GM12865 (cell line): ENCODE measurements at regions not wholly inside any gene's neighbourhood (a gene's known extent, or its start where the extent isn't known, plus 50 kb on each side); places are given as distances from the start of the nearest gene placed in this dataset.

Experiments
- DNase-seq: peaks from one replicate; pipeline ENCODE4 v3.0.0; 2010; ENCODE audit warnings: low read depth
- H3K4me3 ChIP-seq: 2 replicates; pipeline ENCODE4 v1.5.1; 2011; ENCODE audit warnings: mild to moderate bottlenecking, low read depth, low read length, control low read depth
- TF ChIP-seq, protein P1 (sequence below): IDR thresholded peaks from 2 replicates; pipeline ENCODE4 v1.5.1; 2011; ENCODE audit warnings: low read length, control low read depth, low read depth, inconsistent platforms; ENCODE audit not compliant: insufficient read depth; ENCODE audit errors: missing control alignments

DNA sequence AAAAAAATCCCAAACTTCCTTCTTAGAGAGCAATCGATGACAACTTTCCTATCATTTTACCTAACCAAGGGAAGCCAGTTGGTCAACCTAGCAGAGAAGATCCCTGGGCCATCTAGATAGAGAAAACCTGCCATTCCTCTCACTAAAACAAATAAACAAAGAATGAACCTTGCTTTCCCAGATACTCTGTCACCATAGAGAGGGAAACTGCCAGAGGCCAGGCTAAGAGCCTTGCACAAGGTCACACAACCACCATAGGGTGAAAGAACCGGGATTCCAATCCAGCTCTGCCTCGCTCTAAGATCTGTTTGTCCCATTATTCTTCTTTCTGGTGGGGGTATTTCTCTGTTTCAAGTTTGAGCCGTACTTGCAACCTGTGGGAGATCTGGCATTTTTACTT, 154.6 kb downstream of the CYRIA start:
- TF ChIP-seq, protein P1, sequence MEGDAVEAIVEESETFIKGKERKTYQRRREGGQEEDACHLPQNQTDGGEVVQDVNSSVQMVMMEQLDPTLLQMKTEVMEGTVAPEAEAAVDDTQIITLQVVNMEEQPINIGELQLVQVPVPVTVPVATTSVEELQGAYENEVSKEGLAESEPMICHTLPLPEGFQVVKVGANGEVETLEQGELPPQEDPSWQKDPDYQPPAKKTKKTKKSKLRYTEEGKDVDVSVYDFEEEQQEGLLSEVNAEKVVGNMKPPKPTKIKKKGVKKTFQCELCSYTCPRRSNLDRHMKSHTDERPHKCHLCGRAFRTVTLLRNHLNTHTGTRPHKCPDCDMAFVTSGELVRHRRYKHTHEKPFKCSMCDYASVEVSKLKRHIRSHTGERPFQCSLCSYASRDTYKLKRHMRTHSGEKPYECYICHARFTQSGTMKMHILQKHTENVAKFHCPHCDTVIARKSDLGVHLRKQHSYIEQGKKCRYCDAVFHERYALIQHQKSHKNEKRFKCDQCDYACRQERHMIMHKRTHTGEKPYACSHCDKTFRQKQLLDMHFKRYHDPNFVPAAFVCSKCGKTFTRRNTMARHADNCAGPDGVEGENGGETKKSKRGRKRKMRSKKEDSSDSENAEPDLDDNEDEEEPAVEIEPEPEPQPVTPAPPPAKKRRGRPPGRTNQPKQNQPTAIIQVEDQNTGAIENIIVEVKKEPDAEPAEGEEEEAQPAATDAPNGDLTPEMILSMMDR: no peak
- DNase-seq: no peak
- H3K4me3 ChIP-seq: no peak overlapping the region

DNA sequence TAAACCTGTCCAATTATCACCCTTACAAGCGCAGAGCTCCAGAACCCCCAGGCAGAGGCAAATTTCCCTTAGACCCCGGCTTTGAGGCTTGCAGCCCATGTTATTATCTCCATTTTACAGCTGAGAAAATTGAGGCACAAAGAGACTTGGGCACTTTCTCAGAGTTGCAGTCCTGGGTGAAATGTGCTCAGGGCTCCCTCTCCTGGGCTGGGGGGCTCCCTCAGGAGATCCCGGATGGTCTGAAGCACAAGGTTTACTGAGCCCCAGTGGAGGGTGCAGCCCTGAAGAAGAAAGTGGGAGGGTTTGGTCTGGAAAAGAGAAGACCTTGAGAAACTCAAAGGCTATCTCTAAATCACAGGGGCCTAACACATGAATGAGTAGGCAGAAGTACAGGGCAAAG, 156.6 kb downstream of the CYRIA start:
- DNase-seq: no peak
- H3K4me3 ChIP-seq: no peak overlapping the region
- TF ChIP-seq, protein P1: no peak

GRCh38 chr2:16508490-16508851, 157.2 kb downstream of the CYRIA start:
- TF ChIP-seq, protein P1: no peak
- no peak overlapping the region for H3K4me3 ChIP-seq
- no peak for DNase-seq

DNA sequence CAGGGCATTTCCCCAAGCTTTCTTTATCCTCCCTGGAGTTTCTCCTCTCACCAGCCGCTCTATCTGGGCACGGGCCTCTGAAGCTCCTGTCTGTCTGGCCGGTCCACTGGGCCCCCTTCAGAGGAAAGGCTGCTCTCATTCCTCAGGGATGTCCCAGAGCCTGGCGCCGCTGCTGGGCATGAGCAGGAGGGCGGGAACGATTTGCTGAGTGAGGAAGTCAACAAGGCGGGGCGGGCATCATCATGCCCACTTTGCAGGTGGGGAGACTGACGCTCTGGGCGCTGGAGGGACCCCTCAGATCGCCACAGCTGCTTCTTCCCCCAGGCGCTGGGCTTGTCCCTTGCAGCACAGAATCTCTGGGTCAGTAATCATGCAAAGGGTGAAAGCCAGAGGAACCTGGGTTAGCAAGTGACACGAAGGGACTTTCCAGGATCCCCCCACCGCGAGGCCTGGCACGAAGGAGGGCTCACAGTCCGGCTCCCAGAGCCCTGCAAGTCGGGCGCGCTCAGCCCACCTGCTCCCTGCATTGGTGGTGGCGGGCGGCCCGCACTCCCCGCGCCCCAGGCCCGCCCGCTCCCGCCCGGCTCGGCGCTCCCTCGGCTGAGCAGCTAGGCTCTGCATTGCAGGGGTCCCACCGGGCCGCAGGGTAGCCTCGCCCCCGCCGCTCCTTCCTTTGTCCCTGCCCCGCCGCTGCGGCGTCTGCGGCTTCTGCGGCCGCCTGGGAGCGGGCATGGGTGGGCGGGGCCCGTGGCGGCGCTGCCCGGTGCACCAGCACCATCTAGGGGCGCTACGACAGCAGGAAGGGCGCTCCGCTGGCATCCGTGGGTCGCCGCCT, 157.8 kb downstream of the CYRIA start:
- DNase-seq: peak; percentile 3
- TF ChIP-seq, protein P1: peak; percentile 30
- no peak overlapping the region for H3K4me3 ChIP-seq

DNA sequence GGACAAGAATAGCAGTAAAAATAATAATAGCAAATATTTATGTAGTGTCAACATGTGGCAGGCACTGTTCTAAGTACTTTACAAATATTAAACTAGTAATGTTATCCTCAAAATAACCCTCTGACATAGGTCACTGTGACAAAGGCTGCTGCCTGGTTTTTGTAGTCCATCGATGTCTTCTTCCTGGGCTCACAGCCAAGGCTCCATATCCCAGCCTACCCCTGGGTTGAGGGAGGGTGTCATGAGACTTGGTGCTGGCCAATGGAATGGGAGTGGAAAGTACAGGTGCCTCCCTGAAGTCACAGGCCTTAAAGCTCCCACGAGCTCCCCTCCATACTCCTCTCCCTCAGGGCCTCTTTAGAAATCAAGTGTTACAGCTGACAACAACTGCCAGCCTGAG, 159.3 kb downstream of the CYRIA start:
- TF ChIP-seq, protein P1: no peak
- no peak overlapping the region for H3K4me3 ChIP-seq
- DNase-seq: no peak

GRCh38 chr2:16496426-16497388, 168.9 kb downstream of the CYRIA start:
- TF ChIP-seq, protein P1: no peak
- no peak for DNase-seq
- no peak overlapping the region for H3K4me3 ChIP-seq
